GM18517 (cell line): ENCODE measurements at regions not wholly inside any gene's neighbourhood (a gene's known extent, or its start where the extent isn't known, plus 50 kb on each side); places are given as distances from the start of the nearest gene placed in this dataset.

Source experiments
- ATAC-seq: cut with Tn5 transposase; IDR thresholded peaks from one replicate; pipeline ENCODE4 v1.9.1; 2021; ENCODE audit warnings: mild to moderate bottlenecking, moderate library complexity; ENCODE audit not compliant: unreplicated experiment

DNA sequence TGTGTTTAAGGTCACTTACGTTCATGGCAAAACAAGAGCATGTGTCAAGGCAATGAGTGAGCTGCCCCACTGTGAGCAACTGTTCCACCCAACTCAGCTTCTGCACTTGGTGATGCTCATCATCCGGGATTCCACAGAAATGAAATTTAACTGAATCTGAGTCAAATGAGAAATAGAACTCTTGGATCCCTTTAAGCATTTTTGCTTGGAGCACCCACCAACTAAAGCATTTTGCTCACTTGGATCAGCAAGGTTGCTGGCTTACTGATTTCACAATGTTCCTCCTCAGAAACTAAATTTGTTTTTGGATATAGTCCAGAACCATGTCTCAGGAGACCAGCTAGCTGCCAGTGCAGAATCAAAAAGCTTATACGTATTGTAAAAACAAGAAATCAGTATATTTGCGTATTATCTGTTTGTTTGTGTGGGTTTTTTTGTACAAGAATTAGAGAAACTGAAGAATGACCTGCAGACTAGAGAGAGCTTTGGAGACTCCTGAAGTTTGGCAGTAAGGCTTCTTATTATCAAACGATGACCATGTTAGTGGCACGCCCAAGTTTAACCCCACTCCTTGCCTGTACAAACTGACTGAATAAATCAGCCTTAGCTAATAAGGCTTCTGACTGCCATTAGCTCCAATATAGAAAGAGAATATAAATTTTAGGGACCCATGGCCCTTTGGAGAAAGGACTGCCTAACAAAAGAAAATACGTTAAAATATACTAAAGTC is 153.8 kb upstream of the FST start:
- no peak for ATAC-seq

DNA sequence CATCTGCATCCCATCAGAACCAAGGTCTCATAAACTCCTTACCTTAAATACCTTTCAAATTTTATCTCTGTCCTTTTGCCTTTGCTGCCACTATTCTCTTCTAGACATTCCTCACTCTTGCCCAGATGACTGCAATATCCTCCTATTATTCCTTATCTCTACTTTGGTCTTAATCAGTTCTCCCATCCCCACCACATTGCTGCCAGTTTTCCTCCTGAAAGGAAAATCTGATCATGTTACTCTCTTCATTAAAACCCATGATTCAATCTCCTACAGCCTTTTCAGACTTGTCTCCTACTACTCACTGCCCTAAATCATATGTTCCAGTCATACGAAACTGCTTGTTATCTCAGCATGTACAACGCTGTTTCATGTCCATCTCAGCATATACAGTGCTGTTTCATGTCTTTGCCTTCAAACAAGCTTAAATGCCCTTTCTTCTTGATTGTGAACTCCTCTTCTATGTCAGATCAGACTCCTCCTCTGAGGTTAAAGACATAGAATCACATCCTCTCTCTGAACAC is 152.6 kb upstream of the FST start:
- no peak for ATAC-seq

DNA sequence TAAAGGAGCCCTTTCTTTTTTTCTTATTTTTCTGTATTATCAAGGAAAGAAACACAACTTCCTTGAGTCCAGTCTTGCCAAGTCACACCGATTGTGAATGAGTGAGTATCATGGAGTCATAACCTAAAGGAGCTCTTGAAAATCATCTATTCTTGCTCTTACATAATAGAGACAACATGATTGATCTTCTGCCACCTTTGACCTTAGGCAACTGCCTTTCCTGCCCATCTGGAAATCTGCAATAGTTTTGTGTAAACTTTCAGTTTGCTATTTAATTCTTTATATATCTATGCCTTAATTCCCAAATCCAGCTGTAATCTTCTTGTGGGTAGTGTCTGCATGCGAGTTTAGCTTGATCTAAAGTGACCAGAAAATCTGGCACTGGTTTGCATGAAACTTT is 149.9 kb upstream of the FST start:
- ATAC-seq: no peak

DNA sequence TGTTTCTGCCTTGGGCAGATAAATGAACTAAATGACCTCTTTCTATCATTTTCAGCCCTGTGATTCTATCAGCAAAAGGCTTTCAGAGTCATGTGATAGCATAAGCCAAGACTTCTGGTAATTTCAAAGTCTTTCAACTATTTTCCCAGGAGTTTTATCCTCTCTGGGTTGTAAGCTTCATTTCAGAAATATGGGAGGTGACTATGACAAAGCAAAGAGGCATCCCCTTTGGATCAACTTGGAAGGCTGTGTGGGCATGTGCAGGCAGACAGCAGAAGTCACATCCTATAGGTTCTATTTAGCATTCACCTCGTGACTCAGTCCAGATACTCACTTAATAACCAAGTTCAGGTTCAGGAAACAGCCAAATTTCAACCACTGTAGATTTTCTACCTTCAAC is 149.0 kb upstream of the FST start:
- ATAC-seq: no peak

DNA sequence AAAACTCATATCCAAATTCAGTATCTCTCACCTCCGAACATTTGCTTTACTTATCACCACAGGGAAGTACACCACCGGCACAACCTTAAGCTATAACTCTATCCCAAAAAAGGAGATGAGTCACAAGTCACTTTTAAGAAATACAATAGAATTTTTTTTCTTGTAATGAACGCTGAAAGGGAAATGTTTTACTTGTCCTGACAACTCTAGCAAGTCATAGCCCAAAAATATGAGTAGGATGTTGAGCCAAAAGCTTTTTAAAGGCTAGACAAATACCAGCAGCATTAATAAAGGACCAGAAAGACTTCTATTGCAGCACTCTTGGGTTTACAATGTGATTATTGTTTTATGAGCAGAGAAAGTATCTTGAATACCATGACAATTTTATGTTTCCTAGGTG is 147.3 kb upstream of the FST start:
- no peak for ATAC-seq

DNA sequence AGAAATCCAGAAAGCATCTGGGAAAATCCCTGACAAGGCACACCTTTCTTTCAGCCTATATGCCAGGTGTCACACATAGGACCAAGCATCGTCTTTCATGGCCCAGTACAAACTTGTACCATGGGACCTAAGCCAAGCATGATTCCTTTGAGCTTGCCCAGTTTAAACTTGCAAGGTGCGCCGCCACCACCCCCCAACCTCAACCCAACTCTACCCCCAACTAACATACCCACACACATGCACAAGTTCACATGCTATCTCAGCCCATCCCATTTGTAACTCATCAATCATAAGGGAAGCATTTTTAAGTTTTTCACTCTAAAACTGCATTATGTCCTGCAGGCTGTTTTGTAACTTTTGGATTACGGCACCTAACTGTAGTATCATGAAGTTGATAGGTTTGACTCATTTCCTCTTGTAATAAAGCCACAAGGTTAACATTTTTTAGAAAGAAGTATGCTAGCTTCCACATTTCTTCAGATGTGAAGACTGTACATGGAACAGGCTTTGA is 145.9 kb upstream of the FST start:
- no peak for ATAC-seq

DNA sequence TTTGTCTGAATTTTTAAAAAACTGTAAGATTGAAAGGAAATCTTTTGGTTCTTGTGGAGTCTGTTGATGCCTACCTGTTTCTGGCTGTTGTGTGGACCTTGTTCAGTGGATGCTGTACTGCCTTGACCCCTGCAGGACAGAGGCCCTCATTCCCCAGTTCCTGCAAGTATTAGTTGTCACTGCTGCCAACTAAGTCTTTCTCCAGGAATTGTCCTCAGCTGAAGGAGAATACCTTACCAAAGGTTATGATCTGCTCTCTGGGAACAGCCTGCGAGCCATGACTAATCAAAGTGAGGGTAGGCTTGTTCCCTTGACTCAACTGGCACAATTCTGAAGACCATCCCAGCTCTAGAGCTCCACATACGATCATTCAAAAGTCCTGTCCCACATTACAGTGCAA is 145.3 kb upstream of the FST start:
- no peak for ATAC-seq

DNA sequence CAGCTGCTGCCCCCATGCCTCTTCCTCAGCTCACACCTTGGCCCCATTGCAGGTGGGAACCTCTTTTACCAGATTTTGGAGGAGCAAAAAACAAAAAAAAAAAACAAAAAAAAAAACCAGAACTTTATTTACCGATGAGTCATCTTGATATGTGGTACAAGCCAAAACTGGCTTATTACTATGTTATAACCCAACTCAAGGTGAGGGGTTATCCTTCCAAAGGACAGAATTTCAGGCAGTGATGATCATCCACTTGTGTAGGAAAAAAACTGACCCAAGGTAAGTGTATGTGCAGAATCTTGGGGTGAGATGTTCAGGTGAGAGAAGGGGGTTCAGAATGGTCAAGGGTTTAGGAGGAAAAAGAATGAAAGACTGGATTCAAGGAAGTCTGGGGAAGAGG is 142.6 kb upstream of the FST start:
- ATAC-seq: no peak

DNA sequence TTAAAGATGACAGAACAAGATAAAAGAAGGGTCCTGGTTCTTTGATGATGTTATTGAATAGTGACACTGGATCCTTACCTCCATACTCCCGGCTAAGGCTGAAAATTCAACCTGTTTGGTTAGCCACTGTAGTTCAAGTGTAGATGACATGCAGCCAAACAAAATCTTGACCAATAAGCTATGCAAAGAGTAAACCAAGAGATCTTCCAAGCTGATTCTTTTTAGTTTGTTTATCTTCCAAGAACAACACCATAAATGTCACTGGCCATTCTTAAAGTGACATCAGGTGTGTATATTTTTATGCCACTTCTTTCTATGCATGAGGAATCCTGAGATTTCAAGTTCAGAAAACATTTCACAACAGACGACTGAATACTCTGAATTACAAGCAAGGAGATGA is 141.5 kb upstream of the FST start:
- no peak for ATAC-seq

DNA sequence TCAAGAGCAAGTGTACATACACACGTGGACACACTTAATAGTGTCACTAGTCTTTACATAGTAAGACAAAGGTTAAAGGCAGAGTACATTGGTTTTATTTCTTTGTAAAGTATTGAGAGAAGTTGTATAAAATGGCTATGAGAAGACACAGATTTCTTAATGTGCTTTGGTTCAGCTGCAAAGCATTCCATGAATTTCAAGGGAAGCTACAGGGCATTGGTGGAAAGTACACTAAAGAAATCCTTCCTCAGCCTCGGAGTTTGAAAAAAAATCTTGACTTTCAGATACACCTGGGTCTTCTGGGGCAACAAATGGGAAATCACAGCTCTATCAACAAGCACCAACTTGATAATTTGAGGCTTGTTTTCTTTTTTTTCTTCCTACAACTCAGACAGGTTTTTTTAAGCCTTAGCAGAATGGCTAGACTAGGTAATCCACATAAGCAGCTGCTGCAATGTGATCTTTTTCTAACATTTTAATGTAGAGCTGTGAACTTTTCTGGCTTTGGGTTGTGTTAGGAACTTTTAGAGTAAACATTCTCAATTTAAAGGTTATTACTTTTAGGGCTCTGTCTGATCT is 140.4 kb upstream of the FST start:
- no peak for ATAC-seq

DNA sequence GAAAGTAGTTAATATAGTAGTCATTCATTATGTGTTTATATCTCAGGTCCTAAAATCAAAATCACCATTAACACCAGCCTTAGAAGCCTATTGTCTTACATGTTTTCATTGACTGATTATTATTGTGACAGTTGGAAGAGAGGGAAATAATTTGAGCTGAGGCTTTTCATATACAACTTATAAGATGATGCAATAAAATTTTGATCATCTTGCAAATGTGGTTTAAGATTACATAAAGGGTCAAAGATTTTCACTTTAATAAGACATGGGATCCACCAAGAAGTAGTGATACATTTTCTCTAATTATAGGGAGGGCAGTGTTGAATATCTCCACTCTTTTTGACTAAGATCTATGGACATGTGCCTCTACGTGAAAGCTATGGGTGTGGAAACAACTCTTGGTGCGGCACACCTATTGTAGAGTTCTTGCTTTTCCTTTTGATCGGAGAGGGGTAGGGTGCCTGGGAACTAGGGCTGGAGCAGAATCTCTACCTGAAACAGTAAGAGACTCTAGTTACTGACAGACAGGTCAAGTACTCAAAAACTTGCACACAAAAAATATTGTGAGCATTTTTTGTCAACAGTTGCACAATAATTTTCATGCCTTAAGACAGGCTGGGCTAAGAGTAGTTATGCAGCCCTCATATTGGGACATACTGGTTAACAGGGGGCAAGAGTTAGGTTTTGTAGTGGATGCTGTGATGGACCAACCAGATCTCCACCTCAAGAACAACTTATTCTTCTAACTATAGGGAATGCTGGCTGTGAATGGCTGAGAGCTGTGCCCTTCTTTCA is 139.3 kb upstream of the FST start:
- ATAC-seq: no peak

DNA sequence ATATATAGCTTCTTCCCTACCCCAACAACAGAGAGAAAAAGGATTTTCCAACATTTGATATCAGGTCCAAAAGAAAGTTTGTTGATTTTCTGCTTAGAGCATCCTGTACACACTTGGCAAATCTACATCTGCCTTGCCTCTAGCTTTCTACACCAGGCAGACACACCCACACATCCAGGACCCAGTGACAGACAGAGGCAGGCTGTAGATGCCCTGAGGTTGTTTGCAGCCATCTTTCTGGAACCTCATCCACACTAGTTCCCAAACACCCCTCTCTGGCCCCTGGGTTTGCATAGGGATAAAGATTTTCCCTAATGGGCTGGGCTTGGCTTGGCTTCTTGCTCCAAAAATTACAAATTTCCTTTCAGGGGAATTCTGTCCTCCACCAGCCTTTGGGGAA is 138.2 kb upstream of the FST start:
- ATAC-seq: no peak

DNA sequence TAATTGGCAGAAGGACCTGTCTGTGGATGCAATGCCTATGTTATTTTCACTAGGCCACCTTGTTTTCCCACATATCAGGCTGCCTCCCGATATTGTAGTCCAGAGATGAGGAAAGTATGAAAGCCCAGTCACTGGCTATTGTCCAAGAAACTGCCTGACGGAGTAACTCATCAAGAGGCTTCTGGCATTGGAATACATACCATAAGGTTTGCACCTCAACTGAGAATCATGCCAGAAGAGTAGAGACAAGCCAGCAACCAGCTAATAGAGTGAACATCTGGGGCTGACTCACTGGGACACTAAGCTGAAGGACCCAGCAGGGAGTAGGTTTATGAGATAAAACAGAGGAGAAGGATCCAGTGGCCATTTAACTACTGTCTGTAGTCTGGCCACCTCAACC is 137.2 kb upstream of the FST start:
- ATAC-seq: no peak

DNA sequence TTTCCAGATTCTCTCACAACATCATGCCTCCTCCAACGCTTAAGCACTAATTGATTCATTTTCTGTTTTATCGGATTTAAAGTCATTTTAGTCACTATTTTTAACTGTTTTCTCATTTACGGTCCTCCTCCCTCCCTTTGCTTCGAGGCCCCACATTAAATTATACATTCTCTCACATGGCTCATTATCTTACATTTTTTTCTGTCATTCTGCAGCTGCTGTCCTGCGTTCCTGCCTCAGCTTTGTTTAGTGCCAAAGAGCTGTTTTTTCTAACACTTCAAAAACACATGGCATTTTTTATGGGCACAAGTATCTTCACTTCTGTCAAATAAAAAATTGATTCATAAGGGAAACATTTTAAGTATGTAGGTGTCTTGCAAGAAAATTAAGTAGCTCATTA is 130.1 kb upstream of the FST start:
- ATAC-seq: no peak

DNA sequence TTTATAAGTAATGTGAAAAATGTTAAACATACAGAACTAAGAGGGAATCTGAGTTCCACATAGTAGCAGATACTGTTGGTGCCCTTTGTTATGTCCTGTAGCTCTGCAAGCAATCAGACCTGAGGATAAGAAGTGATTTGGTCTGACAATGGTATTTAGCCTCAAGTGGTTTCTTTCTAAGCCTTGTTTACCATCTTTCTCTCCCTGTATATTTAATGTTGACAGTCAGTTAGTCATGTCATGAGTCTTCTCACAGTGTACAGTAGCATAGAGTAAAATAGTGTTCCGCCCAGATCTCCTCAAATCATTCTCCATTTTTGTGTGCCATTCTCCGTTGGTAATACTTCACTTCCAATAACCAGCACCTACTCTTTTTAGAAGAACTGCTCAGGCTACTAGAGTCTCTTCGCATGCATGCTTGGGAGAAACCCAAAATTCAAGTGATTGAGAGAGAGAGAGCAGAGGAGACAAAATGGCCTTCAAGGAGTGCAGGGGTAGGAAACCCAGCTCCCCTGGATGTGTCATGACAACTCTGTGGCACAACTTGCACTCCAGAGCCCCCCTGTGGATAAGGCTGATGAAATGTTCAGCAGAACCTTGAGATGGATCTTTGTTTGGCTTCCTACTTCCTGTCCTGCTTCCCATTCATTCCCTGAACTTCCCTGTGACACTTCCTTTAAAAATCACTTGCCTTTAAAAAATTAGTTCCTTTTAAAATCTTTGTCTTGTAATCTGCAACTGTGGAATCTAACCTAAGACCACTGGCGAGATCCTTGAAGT is 129.2 kb upstream of the FST start:
- no peak for ATAC-seq

DNA sequence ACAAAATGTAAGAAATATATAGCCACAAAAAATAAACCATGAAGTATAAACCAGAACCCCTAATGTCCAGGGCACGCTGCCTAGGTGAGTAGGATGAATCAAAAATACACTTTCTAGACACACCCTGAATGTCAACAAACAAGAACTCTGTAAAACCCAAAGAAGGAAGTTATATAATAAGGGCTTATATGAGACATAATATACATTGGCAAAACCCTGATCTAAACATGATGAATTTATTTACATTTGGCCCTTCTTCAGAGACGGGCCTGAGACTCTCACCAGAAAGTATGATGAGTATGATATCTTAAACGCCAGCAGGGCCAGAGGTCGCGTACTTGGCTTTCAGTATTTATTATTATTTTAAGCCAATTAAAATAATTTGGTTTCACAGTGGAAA is 125.1 kb upstream of the FST start:
- no peak for ATAC-seq

DNA sequence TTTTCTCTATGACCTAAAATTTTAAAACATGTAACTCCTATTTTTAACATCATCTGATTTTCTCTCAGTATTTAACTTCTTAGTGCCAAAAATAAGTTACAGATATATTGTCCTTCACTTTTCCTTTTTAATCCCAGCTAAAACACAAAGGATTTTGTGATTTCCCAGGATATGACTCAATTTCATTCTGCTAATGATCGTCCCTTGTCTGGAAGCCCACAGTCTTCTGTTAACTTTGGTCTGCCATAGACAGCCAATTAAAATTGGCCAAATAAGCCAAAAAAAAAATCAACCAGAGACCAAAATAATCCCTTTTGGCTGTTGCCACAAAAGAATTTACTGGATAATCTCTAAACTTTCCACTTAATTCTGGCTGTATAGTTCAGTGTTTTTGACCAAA is 124.5 kb upstream of the FST start:
- ATAC-seq: no peak

DNA sequence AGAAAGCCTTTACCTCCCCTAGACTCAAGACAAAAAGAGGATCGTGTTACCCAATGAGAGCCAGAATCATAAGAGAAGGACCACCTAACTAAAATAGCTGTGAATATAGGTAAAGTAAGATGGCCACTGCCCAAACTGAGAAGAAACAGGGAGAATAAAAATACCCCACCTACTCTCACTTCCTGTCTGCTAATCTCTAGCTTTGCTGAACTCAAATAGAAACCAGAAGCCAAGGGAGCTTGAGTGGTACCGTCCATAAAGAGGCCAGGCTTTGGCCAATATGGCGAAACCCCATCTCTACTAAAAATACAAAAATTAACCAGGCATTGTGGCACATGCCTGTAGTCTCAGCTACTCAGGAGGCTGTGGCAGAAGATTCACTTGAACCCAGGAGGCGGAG is 123.0 kb upstream of the FST start:
- ATAC-seq: peak; percentile 76

DNA sequence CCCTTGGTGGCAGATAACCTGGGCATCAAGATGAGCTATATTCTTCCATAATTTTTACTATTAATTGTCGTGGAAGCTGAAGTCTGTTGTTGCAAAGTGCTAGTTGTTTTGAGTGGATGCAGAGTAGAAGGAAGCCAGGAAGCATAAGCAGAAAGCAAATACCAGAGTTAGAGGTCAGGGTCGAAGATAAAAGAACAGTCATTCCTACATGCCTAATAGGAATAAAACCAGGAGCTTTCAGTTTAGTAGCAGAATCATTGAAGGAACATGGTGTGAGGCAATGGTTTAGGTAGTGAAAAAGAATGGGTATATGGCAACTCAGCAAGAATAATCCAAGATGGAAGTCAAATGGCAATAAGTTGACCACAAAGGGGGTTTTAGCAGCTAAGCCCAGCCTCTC is 121.6 kb upstream of the FST start:
- no peak for ATAC-seq

DNA sequence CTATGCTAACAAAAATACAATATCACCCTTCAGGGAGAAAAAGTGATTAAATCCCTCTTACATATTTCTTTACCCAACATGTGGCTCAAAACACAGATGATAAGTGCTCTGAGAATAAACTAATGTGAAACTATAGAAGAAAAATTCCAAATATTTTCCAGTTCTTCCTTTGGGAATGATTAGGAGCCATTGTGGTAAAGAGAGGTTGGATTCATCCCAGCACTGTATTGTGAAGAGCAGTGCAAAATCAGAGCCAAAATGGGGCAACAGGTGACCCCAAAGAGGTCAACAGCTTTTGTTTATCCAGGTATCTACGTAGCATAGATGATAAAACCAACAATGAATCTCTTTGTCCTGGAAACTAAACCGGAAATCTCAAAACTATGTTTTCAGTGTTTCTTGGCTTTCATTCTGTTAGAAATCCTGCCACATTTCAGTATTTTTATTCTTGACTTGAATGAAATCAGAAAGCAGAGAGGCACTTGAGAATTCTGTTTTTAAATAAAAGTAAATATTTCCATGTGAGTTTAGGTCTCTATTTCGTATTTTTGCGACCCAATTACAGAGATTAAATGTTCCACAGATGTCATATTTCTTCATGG is 120.4 kb upstream of the FST start:
- no peak for ATAC-seq

DNA sequence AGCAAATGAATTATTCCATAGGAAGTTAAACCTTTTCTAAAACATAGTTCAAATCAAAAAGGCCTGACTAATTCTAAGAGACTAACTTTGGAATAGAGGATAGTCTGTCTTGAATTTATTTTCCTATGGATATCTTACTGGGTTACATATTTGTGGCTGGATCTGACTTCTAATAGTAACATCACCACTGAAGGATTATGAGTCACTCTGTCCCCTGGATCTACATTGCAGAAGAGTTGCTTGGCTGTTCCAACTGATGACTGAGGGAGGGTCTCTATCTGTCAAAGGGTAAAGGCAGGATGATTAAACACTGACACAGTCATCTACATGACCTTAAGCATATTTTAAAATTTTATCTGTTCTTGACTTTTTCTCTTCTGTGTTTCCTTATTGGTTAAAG is 119.6 kb upstream of the FST start:
- no peak for ATAC-seq
